Upper lobe of right lung (tissue), 1 donor: ENCODE measurements at regions not wholly inside any gene's neighbourhood (a gene's known extent, or its start where the extent isn't known, plus 50 kb on each side); places are given as distances from the start of the nearest gene placed in this dataset.
A peak's percentile ranks its signal among the peaks of the same experiment; 100 is the strongest.

Experiments used
- ATAC-seq: fragments of 200-7000 bp; cut with Tn5 transposase; one replicate; pipeline ENCODE4 v1.9.1; 2020; ENCODE audit warnings: mild to moderate bottlenecking, moderate library complexity
- DNase-seq: peaks from one replicate; pipeline ENCODE4 v3.0.0-alpha.2; 2020
- H3K27ac ChIP-seq: fragments of 200-600 bp; one replicate; pipeline ENCODE4 v1.8.0; 2022
- H3K27me3 ChIP-seq: fragments of 200-600 bp; one replicate; pipeline ENCODE4 v1.8.0; 2022; ENCODE audit warnings: mild to moderate bottlenecking
- H3K36me3 ChIP-seq: fragments of 200-600 bp; one replicate; pipeline ENCODE4 v1.8.0; 2022
- H3K4me1 ChIP-seq: fragments of 200-600 bp; one replicate; pipeline ENCODE4 v1.8.0; 2022
- H3K4me3 ChIP-seq: fragments of 200-600 bp; one replicate; pipeline ENCODE4 v1.8.0; 2022; ENCODE audit warnings: mild to moderate bottlenecking
- H3K9me3 ChIP-seq: fragments of 200-600 bp; one replicate; pipeline ENCODE4 v1.8.0; 2022
- intact Hi-C: fragments of 100-400 bp; cut with DNase I; formaldehyde crosslinking; loops from one replicate; pipeline ENCODE4 v1.11.0; 2022
- TF ChIP-seq, protein P1 (sequence below): fragments of 200-600 bp; IDR thresholded peaks from one replicate; pipeline ENCODE4 v1.8.0; 2022; ENCODE audit warnings: antibody characterized with exemption
- donor health status: DM: no; HTN: yes; CAD: no; lungs with severe emphysema.

DNA sequence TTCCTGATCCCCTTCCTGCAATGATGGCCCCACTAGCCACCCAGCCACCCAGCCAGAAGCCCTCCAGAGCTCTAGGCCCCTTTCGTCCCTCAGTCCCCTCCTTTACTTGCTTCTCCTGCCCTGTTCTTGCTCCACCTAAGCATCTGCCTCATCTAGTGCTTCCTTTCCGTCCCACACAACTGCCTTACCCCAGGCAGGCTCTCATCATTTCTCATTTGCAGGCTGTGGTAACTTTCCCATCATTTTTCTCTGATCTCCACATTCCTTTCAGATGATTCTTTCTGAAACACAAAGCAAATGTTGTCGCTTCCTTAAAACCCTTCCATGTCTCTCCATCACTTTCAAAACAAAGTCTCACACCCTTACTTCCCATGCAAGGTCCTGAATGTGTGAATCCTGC lies 459.8 kb downstream of the METTL4 start:
- Histone ChIP-seq H3K9me3 (no peaks in the 10 kb centered on the region), H3K4me3 (no peak overlapping the region), H3K27me3 (no peaks in the 10 kb centered on the region), H3K4me1 (no peaks in the 10 kb centered on the region), H3K27ac (no peak overlapping the region), H3K36me3 (no peaks in the 10 kb centered on the region)
- TF ChIP-seq, protein P1, sequence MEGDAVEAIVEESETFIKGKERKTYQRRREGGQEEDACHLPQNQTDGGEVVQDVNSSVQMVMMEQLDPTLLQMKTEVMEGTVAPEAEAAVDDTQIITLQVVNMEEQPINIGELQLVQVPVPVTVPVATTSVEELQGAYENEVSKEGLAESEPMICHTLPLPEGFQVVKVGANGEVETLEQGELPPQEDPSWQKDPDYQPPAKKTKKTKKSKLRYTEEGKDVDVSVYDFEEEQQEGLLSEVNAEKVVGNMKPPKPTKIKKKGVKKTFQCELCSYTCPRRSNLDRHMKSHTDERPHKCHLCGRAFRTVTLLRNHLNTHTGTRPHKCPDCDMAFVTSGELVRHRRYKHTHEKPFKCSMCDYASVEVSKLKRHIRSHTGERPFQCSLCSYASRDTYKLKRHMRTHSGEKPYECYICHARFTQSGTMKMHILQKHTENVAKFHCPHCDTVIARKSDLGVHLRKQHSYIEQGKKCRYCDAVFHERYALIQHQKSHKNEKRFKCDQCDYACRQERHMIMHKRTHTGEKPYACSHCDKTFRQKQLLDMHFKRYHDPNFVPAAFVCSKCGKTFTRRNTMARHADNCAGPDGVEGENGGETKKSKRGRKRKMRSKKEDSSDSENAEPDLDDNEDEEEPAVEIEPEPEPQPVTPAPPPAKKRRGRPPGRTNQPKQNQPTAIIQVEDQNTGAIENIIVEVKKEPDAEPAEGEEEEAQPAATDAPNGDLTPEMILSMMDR: no peak
- intact Hi-C loops: no loop called here
- DNase-seq (no peak), ATAC-seq (no peak)

DNA sequence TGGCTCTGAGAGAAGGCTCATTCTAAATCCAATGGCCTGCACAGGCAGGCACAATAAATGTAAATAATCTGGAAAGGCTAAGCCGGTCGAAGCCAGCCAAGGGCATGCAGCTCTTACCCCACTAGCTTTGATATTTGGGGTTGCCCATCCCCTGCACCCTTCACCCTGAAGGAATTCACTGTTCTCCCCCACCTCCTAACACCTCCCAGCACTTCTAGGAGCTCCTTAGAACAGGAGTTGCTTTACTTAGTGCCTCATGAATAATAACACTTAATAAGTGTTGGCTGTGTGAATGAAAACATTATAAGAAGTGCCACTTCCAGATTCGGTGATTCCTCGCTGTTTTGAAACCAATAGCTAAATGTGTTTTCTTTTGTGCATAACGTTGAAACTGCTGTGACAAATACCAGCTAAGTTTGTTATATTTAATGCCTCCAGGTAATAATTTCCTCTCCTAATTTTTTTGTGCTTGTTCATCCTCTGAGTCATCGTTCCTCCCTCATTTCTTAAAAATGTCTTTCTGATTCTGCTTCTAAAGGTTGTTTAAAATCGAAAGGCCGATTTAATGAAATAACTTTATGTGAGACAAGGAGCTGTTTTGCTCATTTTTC lies 458.8 kb downstream of the METTL4 start:
- no peak overlapping the region for H3K27ac ChIP-seq
- peak; percentile 57 for ATAC-seq
- DNase-seq: no peak
- H3K36me3 ChIP-seq: no peaks in the 10 kb centered on the region
- H3K4me1 ChIP-seq: no peaks in the 10 kb centered on the region
- intact Hi-C loops: no loop called here
- H3K9me3 ChIP-seq: no peaks in the 10 kb centered on the region
- TF ChIP-seq, protein P1: no peak
- H3K4me3 ChIP-seq: no peak overlapping the region
- no peaks in the 10 kb centered on the region for H3K27me3 ChIP-seq

DNA sequence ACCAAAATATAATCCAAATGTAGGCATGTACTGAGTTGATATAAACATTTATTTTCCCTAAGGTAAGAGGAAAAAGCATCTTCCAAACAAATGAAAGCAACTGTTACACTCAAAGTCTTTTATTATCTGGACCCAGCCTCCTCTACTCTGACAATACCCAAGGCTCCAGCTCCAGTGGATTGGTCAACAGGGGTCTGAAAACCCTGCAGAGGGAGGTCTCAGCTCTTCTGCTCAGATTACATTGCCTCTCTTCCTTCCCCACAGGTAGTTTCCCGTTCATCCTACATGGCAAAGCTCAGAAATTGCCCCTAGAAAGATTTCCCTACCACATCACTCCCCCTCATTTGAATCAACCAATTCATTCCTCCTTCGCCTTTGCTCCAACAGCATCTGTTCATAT lies 457.0 kb downstream of the METTL4 start:
- Histone ChIP-seq H3K9me3 (no peaks in the 10 kb centered on the region), H3K27me3 (no peaks in the 10 kb centered on the region), H3K36me3 (no peaks in the 10 kb centered on the region), H3K4me1 (no peaks in the 10 kb centered on the region), H3K27ac (no peak overlapping the region), H3K4me3 (no peak overlapping the region)
- no peak for ATAC-seq
- intact Hi-C loops: no loop called here
- TF ChIP-seq, protein P1: no peak
- DNase-seq: no peak

DNA sequence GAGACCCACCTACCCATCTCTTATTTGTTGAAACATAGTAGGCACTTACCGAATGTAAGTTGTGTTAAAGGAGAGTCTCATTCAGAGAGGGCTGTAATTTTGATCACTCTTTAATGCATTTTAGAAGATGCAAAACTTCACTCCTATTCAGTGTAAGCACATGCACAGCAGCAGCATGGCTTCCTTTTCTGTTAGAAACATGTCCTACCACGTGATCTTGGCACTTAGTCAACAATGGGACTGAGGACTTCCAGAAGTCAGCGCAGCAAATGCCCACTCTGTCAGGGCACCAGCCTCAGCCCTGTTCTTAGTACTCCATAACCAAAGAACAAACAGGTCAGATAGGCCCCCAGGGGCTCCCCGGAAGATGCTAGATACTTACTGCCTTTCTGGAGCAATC lies 456.5 kb downstream of the METTL4 start:
- no peaks in the 10 kb centered on the region for H3K36me3 ChIP-seq
- intact Hi-C loops: no loop called here
- no peak overlapping the region for H3K4me3 ChIP-seq
- TF ChIP-seq, protein P1: no peak
- H3K9me3 ChIP-seq: no peaks in the 10 kb centered on the region
- DNase-seq (no peak), ATAC-seq (no peak)
- no peaks in the 10 kb centered on the region for H3K4me1 ChIP-seq
- H3K27ac ChIP-seq: no peak overlapping the region
- no peaks in the 10 kb centered on the region for H3K27me3 ChIP-seq

DNA sequence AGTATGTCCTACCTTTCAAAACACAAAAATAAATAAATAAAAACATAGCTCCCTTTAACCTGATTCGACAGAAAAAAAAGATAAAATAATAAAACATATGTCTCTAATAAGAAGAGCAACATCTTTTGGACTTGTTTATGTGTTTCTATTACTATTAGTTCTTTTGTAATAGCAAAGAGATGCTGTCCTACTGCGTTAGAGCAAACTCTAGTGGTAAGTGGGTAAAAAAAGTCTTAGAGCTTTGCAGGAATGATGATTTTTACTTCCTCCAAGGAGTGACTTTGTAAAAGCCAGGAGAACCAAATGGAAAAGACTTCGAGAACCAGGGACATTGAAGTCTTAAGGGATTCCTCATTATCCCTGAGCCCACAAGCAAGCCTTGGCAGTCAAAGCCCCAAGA lies 450.1 kb downstream of the METTL4 start:
- intact Hi-C loops: no loop called here
- Histone ChIP-seq H3K9me3 (no peaks in the 10 kb centered on the region), H3K4me3 (no peak overlapping the region), H3K36me3 (no peaks in the 10 kb centered on the region), H3K27ac (no peak overlapping the region), H3K4me1 (no peaks in the 10 kb centered on the region), H3K27me3 (no peaks in the 10 kb centered on the region)
- no peak for ATAC-seq
- TF ChIP-seq, protein P1: no peak
- no peak for DNase-seq

DNA sequence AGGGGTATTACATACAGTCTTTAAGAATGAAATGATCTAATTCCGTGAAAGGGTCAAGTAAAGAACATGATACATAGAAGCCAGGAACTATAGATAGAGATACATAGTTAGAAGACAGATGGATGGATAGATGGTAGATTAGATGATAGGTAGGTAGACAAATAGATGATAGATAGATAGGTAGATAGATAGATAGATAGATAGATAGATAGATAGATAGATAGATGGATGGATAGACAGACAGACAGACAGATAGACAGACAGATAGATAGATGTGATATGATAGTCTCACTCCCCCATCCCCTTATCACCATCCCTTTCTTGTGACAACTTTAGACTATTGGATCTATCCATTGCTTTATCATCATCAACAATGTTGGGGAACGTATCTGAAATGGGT lies 448.2 kb downstream of the METTL4 start:
- TF ChIP-seq, protein P1: no peak
- Histone ChIP-seq H3K4me3 (no peak overlapping the region), H3K9me3 (no peaks in the 10 kb centered on the region), H3K27ac (no peak overlapping the region), H3K4me1 (no peaks in the 10 kb centered on the region), H3K36me3 (no peaks in the 10 kb centered on the region), H3K27me3 (no peaks in the 10 kb centered on the region)
- no peak for ATAC-seq
- intact Hi-C loops: no loop called here
- DNase-seq: no peak
